Jurkat, Clone E6-1 (cell line): ENCODE measurements at regions not wholly inside any gene's neighbourhood (a gene's known extent, or its start where the extent isn't known, plus 50 kb on each side); places are given as distances from the start of the nearest gene placed in this dataset.

Experiments used
- DNase-seq: peaks from one replicate; pipeline ENCODE4 v3.0.0-alpha.2; 2011; ENCODE audit warnings: low read depth, low spot score
- H3K4me3 ChIP-seq: 2 replicates; pipeline ENCODE4 v1.5.1; 2011; ENCODE audit warnings: mild to moderate bottlenecking, low read length, control low read depth, moderate library complexity

DNA sequence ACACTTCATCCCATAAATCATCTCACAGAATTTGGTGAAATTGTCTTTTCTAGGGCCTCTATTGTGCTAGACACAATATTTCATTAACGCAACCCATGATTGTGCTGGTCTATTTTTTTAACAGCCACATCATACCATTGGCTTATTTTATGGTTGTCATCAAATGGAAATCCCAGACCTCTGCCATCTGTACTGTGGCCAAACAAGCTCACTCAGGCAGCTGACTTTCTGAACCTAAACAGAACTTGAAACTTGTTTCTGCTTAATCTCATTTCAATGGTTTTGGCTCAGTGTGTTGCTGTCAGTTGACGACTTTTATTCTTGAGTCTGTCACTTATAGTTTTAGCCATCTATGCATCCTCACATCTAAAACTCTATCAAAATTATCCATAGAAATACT lies 111.8 kb downstream of the HAO1 start:
- DNase-seq, result no peak
- H3K4me3 ChIP-seq, result no peak overlapping the region

DNA sequence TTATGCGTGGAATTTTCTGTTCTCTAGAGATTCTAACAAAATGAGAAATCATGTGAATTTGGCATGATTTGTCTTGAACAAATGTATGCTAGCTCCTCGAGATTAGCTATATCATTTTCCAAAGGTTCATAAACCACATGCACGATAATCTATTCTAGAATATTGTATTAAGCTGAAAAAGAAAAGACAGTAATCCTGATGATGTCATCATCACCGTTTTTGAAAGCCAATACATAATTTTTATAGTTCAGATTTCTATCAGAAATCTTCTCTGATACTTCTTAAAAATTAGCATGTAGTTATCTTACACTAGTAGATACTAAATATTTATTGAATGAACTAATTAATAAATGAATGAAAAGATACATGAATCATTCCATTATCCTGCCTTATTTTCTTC lies 111.2 kb downstream of the HAO1 start:
- DNase-seq, result no peak
- H3K4me3 ChIP-seq, result no peak overlapping the region

- H3K4me3 ChIP-seq, result no peak overlapping the region
- no peak for DNase-seq
Measured at GRCh38 chr20:7829776-7830175, 110.5 kb downstream of the HAO1 start.
